ENCODE measurements at regions not wholly inside any gene's neighbourhood (a gene's known extent, or its start where the extent isn't known, plus 50 kb on each side); places are given as distances from the start of the nearest gene placed in this dataset.

DNA sequence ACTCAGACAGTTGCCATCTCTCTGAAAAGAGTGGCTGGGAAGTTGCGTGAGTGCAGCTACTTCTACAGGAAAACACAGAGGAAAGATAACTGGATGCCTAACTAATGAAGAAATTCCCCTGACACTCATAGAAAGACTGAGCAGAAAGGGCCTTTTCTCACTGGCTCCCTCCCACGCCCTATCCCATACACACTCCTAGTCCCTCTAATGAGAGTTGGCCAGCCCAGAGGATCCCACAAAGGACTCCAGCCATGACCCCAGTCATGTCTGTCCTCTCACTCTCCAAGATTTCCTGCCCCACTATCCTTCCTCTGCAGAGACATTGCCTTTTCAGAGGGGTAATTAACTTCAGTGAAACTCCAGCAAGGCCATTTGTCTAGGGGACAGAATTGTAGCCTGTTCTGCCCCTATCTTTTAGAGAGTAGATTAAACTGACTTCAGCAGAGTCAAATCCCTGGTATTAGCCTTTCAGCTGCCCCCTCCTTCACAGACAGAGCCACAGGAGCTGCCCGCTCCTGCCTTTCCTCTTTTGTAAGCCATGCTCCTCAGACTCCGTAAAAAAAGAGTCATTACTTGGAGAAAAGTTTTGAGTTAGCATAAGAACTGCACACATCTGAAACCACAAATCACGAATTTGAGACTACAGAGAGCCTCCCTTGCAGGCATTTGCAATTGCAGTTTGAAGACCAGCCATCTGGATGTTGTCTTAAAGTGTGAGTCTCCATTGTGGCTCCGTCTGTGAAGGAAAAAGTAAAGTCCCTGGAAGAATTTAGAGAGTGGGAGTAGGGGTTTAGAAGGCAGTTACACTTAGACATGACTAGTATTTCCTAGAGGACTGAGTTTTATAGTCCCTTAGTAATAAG lies 129.1 kb upstream of the SEMA6D start (continued):
- TF ChIP-seq, protein P1, sequence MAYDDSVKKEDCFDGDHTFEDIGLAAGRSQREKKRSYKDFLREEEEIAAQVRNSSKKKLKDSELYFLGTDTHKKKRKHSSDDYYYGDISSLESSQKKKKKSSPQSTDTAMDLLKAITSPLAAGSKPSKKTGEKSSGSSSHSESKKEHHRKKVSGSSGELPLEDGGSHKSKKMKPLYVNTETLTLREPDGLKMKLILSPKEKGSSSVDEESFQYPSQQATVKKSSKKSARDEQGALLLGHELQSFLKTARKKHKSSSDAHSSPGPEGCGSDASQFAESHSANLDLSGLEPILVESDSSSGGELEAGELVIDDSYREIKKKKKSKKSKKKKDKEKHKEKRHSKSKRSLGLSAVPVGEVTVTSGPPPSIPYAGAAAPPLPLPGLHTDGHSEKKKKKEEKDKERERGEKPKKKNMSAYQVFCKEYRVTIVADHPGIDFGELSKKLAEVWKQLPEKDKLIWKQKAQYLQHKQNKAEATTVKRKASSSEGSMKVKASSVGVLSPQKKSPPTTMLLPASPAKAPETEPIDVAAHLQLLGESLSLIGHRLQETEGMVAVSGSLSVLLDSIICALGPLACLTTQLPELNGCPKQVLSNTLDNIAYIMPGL (CRISPR knock-in tag; IDR thresholded peaks at IDR 0.05; ENCODE audit: borderline replicate concordance in 1 of 2, low read depth in 1 of 2) = no peak
- TF ChIP-seq MEF2D (CRISPR knock-in tag; IDR thresholded peaks at IDR 0.05) (no peak), SCMH1 (CRISPR knock-in tag; IDR thresholded peaks at IDR 0.05; ENCODE audit: borderline replicate concordance) (no peak), KLF9 (CRISPR knock-in tag; IDR thresholded peaks at IDR 0.05; ENCODE audit: low read depth) (no peak), ARNTL (CRISPR knock-in tag; IDR thresholded peaks at IDR 0.05) (no peak)
- TF ChIP-seq, protein P2, sequence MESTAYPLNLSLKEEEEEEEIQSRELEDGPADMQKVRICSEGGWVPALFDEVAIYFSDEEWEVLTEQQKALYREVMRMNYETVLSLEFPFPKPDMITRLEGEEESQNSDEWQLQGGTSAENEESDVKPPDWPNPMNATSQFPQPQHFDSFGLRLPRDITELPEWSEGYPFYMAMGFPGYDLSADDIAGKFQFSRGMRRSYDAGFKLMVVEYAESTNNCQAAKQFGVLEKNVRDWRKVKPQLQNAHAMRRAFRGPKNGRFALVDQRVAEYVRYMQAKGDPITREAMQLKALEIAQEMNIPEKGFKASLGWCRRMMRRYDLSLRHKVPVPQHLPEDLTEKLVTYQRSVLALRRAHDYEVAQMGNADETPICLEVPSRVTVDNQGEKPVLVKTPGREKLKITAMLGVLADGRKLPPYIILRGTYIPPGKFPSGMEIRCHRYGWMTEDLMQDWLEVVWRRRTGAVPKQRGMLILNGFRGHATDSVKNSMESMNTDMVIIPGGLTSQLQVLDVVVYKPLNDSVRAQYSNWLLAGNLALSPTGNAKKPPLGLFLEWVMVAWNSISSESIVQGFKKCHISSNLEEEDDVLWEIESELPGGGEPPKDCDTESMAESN (CRISPR knock-in tag; conservative IDR thresholded peaks at IDR 0.05) = no peak
- TF ChIP-seq, protein P3, sequence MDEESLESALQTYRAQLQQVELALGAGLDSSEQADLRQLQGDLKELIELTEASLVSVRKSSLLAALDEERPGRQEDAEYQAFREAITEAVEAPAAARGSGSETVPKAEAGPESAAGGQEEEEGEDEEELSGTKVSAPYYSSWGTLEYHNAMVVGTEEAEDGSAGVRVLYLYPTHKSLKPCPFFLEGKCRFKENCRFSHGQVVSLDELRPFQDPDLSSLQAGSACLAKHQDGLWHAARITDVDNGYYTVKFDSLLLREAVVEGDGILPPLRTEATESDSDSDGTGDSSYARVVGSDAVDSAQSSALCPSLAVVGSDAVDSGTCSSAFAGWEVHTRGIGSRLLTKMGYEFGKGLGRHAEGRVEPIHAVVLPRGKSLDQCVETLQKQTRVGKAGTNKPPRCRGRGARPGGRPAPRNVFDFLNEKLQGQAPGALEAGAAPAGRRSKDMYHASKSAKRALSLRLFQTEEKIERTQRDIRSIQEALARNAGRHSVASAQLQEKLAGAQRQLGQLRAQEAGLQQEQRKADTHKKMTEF (CRISPR knock-in tag; IDR thresholded peaks at IDR 0.05) = no peak
